Heart left ventricle (tissue), 13 donors: ENCODE measurements at regions not wholly inside any gene's neighbourhood (a gene's known extent, or its start where the extent isn't known, plus 50 kb on each side); places are given as distances from the start of the nearest gene placed in this dataset.
"Not testable (repeated sequence)": the region's sequence is repeated elsewhere in the genome, so short reads cannot be mapped to it uniquely, and the experiment has no call there.

Experiments used
- CTCF ChIP-seq, 12 donors: fragments of 200-600 bp; sonication (generic) in 4 of 12; IDR thresholded peaks; one replicate each; pipeline versions ENCODE4 v1.5.0 to v1.8.0; 2018 to 2022; ENCODE audit warnings: antibody characterized with exemption in 12 of 12, mild to moderate bottlenecking in 5 of 12
- POLR2A ChIP-seq, 2 donors: fragments of 450-650 bp; IDR thresholded peaks; one replicate each; pipeline ENCODE4 v1.6.1; 2017; ENCODE audit warnings: antibody characterized with exemption in 2 of 2, mild to moderate bottlenecking in 2 of 2, moderate library complexity in 2 of 2
- donor health status: ischemic (EF 13 %, LVEDD 7.1; RV severe dilation, severe dysfunction).
- donor health status: DM: no; HTN: yes; CAD: no.
- donor health status: DM: no; HTN: no; CAD: no.
- donor health status: ischemic (EF 25% LVEDD 6.9; RV normal size, moderate dysfunction).
- donor health status: ischemic (EF 25% LVEDD 5.7; RV mildly dilated, moderate dysfunction).
- donor health status: ischemic (EF 35%, LVEDD 5.7; RV mildly dilated, moderate dysfunction).
- donor health status: nonischemic (EF 11% LVEDD 7.7; RV severe dilation, severe dysfunction).
- donor health status: DM: yes; HTN: yes; CAD: no.
- donor health status: PGD.
- donor health status: ischemic (EF 29% LVEDD 5.4; RV normal size, mild dysfunction).
- donor health status: nonischemic (EF 23%, LVEDD 6.1; RV moderate dilation, normal function).

DNA sequence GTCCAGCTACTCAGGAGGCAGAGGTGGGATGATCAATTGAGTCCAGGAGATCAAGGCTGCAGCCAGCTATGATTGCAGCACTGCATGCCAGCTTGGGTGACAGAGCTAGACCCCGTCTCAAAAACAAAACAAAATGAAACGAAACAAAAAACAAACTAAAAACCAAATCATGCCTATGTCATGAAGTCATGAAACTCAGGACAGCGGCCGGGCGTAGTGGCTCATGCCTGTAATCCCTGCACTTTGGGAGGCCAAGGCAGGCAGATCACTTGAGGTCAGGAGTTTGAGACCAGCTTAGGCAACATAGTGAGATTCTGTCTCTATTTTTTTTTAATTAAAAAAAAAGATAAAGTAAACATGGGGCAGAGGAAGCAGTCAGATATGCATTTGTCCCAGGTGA is 472.6 kb downstream of the GOLGA6L6 start:
- TF ChIP-seq CTCF, POLR2A (IDR thresholded peaks at IDR 0.05): not testable (repeated sequence)
